PC-9 (cell line): ENCODE measurements at regions not wholly inside any gene's neighbourhood (a gene's known extent, or its start where the extent isn't known, plus 50 kb on each side); places are given as distances from the start of the nearest gene placed in this dataset.

Experiments
- BruUV-seq: library from RNA; stranded (reverse); fragments of 400-500 nt; replicated peaks from 2 replicates; lab custom pipeline; 2021; lab: Mats Ljungman, UMichigan
- CTCF ChIA-PET: fragments of 300-600 bp; sonication (Branson Sonifier 250); formaldehyde crosslinking; loops from one replicate; lab custom pipeline; 2022; ENCODE audit warnings: antibody characterized with exemption; lab: Charles Lee
- POLR2A ChIA-PET: fragments of 300-600 bp; sonication (Branson Sonifier 250); formaldehyde crosslinking; loops from one replicate; lab custom pipeline; 2022; ENCODE audit warnings: antibody characterized with exemption; ENCODE audit not compliant: unreplicated experiment; lab: Charles Lee
- DNase-seq, 2 experiments: peaks; one replicate each; pipeline versions ENCODE4 v3.0.0 to v3.0.0-alpha.2; 2015 to 2022; ENCODE audit warnings: mixed read lengths in 1 of 2
- H2AFZ ChIP-seq: fragments of 200-600 bp; sonication (generic); 2 replicates; pipeline ENCODE4 v1.8.1; 2017; ENCODE audit warnings: antibody characterized with exemption
- H3F3A ChIP-seq: fragments of 200-600 bp; sonication (generic); 2 replicates; pipeline ENCODE4 v1.8.1; 2017; ENCODE audit warnings: antibody characterized with exemption, mild to moderate bottlenecking, low read depth; ENCODE audit not compliant: insufficient read depth
- H3K27ac ChIP-seq: fragments of 200-600 bp; sonication (generic); 2 replicates; pipeline ENCODE4 v1.6.1; 2016; ENCODE audit warnings: mixed run types
- H3K27me3 ChIP-seq: fragments of 200-600 bp; sonication (generic); 2 replicates; pipeline ENCODE4 v1.6.1; 2016; ENCODE audit warnings: low read depth, mixed run types; ENCODE audit not compliant: insufficient read depth
- H3K36me3 ChIP-seq: fragments of 200-600 bp; sonication (generic); 2 replicates; pipeline ENCODE4 v1.6.1; 2016; ENCODE audit warnings: low read depth, mixed run types
- H3K4me1 ChIP-seq: fragments of 200-600 bp; sonication (generic); replicated peaks from 2 replicates; pipeline ENCODE4 v1.6.1; 2016; ENCODE audit warnings: mixed run types; ENCODE audit not compliant: insufficient read depth
- H3K4me2 ChIP-seq: fragments of 200-600 bp; sonication (generic); 2 replicates; pipeline ENCODE4 v1.6.1; 2017; ENCODE audit warnings: mixed run types
- H3K4me3 ChIP-seq: fragments of 200-600 bp; sonication (generic); 2 replicates; pipeline ENCODE4 v1.6.1; 2016; ENCODE audit warnings: mixed run types
- H3K79me2 ChIP-seq: fragments of 200-600 bp; sonication (generic); 2 replicates; pipeline ENCODE4 v1.6.1; 2017; ENCODE audit warnings: low read depth, mixed run types
- H3K9me2 ChIP-seq: fragments of 200-600 bp; sonication (generic); 2 replicates; pipeline ENCODE4 v1.8.1; 2017; ENCODE audit warnings: mild to moderate bottlenecking; ENCODE audit not compliant: insufficient read depth
- H3K9me3 ChIP-seq: fragments of 200-600 bp; sonication (generic); 2 replicates; pipeline ENCODE4 v1.8.1; 2016; ENCODE audit warnings: low read depth; ENCODE audit not compliant: insufficient read depth
- H4K20me1 ChIP-seq: fragments of 200-600 bp; sonication (generic); 2 replicates; pipeline ENCODE4 v1.8.1; 2017; ENCODE audit not compliant: insufficient read depth
- CTCF ChIP-seq: fragments of 200-600 bp; sonication (generic); conservative IDR thresholded peaks from 2 replicates; pipeline ENCODE4 v1.6.1; 2017; ENCODE audit warnings: mixed run types, antibody characterized with exemption, mild to moderate bottlenecking, moderate library complexity
- EZH2 ChIP-seq: fragments of 200-600 bp; sonication (generic); IDR thresholded peaks from 2 replicates; pipeline ENCODE4 v1.8.0; 2017; ENCODE audit warnings: antibody characterized with exemption, low read depth
- intact Hi-C: fragments of 100-400 bp; cut with micrococcal nuclease; formaldehyde crosslinking; loops from one replicate; pipeline ENCODE4 v1.10.0; 2022; ENCODE audit not compliant: unreplicated experiment

DNA sequence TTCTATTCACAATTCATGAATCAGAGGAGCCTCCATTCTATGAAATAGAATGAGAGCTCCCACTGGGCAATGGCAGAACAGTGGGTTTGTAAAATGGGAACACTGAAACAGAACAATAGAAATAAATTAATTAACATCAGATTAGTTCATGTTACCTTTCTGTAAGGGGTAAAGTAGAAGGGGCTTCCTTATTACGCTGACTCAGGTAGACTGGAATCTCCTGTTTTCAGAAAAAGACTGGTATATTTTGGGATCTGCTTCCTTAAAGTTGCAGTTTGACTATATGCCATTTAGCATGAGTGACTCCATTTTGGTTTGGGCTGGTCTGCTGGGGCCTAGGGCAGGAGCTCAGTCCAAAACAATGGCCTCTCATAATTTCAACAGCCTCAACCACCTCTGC, 52.8 kb upstream of the ZFAND3 start:
- BruUV-seq: no TSS peak

GRCh38 chr6:37765182-37765775, 54.2 kb upstream of the ZFAND3 start:
- no TSS peak for BruUV-seq
- H3K4me1 ChIP-seq: no peaks in the 10 kb centered on the region
- CTCF ChIA-PET: interaction anchor here (0.7 kb wide), 1 partner anchor 55 kb away, joined by 7 read pairs; no protein-coding TSS in a partner anchor

More for the DNA sequence above, 52.8 kb upstream of the ZFAND3 start:
- Histone ChIP-seq H2AFZ (no peak overlapping the region), H3K27me3 (no peaks in the 10 kb centered on the region), H3K79me2 (no peaks in the 10 kb centered on the region), H3F3A (no peaks in the 10 kb centered on the region), H3K4me3 (no peak overlapping the region), H3K4me2 (no peak overlapping the region), H3K36me3 (no peaks in the 10 kb centered on the region), H4K20me1 (no peaks in the 10 kb centered on the region), H3K4me1 (no peaks in the 10 kb centered on the region), H3K27ac (no peak overlapping the region), H3K9me2 (no peaks in the 10 kb centered on the region), H3K9me3 (no peaks in the 10 kb centered on the region)
- no peak for TF ChIP-seq EZH2
- no peak for TF ChIP-seq CTCF
- intact Hi-C loops: no loop called here
- ChIA-PET POLR2A (no interaction called here), CTCF (no interaction called here)
- DNase-seq: no peak

DNA sequence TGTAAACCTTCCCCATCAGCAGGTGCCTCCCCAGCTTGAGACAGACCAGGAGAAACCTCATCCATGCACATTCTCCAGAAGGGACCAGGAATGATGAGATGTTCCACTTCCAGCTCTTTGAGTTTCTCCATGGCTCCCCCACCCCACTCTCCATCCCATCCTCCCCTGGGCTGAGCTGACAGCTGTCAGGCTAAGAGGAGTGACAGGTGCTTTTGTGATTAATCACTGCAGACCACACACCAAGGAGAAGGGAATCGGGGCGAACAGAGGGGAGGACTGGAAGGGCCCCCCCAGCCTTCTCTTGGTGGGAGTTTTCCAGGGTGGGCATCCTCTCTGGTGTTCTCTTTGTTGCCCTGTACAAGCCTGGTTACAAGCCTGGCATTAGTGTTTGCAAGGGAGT, 56.1 kb upstream of the ZFAND3 start:
- H3K4me3 ChIP-seq: no peak overlapping the region
- H3K27ac ChIP-seq: no peak overlapping the region
- H3K36me3 ChIP-seq: no peaks in the 10 kb centered on the region
- H3K27me3 ChIP-seq: no peaks in the 10 kb centered on the region; the same call in 1 of the 2 replicates
- H3K9me3 ChIP-seq: no peaks in the 10 kb centered on the region
- CTCF ChIA-PET: no interaction called here
- POLR2A ChIA-PET: interaction anchor here (0.6 kb wide), 1 partner anchor 583 kb away, joined by 3 read pairs; no protein-coding TSS in a partner anchor
- no peaks in the 10 kb centered on the region for H3K79me2 ChIP-seq
- intact Hi-C loops: no loop called here
- no peak overlapping the region for H2AFZ ChIP-seq
- H4K20me1 ChIP-seq: no peaks in the 10 kb centered on the region
- BruUV-seq: no TSS peak
- H3K9me2 ChIP-seq: no peaks in the 10 kb centered on the region
- H3K4me2 ChIP-seq: no peak overlapping the region
- TF ChIP-seq EZH2 (no peak), CTCF (no peak)
- H3K4me1 ChIP-seq: no peaks in the 10 kb centered on the region
- no peaks in the 10 kb centered on the region for H3F3A ChIP-seq
- no peak for DNase-seq

More at GRCh38 chr6:37765182-37765775, 54.2 kb upstream of the ZFAND3 start:
- no peaks in the 10 kb centered on the region for H3F3A ChIP-seq
- POLR2A ChIA-PET: no interaction called here
- no peak overlapping the region for H3K4me2 ChIP-seq
- intact Hi-C loops: no loop called here
- H3K9me2 ChIP-seq: no peaks in the 10 kb centered on the region
- H2AFZ ChIP-seq: no peak overlapping the region
- no peaks in the 10 kb centered on the region for H3K36me3 ChIP-seq
- no peaks in the 10 kb centered on the region for H3K79me2 ChIP-seq
- H3K27me3 ChIP-seq: no peaks in the 10 kb centered on the region; the same call in 1 of the 2 replicates
- TF ChIP-seq EZH2 (no peak), CTCF (no peak)
- no peak for DNase-seq
- no peaks in the 10 kb centered on the region for H4K20me1 ChIP-seq
- no peaks in the 10 kb centered on the region for H3K9me3 ChIP-seq
- no peak overlapping the region for H3K4me3 ChIP-seq
- no peak overlapping the region for H3K27ac ChIP-seq
